SU-DHL-6 (cell line): ENCODE measurements at regions not wholly inside any gene's neighbourhood (a gene's known extent, or its start where the extent isn't known, plus 50 kb on each side); places are given as distances from the start of the nearest gene placed in this dataset.
A peak's percentile ranks its signal among the peaks of the same experiment; 100 is the strongest.

ENCODE experiments used
- H2AFZ ChIP-seq: fragments of 200-600 bp; sonication (generic); 2 replicates; pipeline ENCODE4 v1.6.1; 2014; ENCODE audit warnings: low read depth, mild to moderate bottlenecking, moderate library complexity, mixed read lengths, antibody characterized with exemption, low read length; ENCODE audit not compliant: severe bottlenecking
- H3F3A ChIP-seq: fragments of 200-600 bp; shearing (Covaris generic); 2 replicates; pipeline ENCODE4 v1.6.0; 2016; ENCODE audit warnings: antibody characterized with exemption, mild to moderate bottlenecking; ENCODE audit not compliant: insufficient read depth
- H3K27ac ChIP-seq: fragments of 200-600 bp; sonication (generic); 2 replicates; pipeline ENCODE4 v1.5.1; 2016; ENCODE audit warnings: low read depth, mild to moderate bottlenecking, low read length, moderate library complexity, mixed read lengths
- H3K27me3 ChIP-seq: fragments of 200-600 bp; sonication (generic), shearing (Covaris generic); 2 replicates; pipeline ENCODE4 v1.6.0; 2014; ENCODE audit warnings: mild to moderate bottlenecking, low read length
- H3K36me3 ChIP-seq: fragments of 200-600 bp; sonication (generic); 2 replicates; pipeline ENCODE4 v1.6.1; 2014; ENCODE audit warnings: mild to moderate bottlenecking, low read length, mixed read lengths
- H3K4me2 ChIP-seq: fragments of 300-600, 200-600 bp; shearing (Covaris generic), sonication (generic); 2 replicates; pipeline ENCODE4 v1.6.0; 2014; ENCODE audit warnings: low read length, low read depth, mild to moderate bottlenecking; ENCODE audit not compliant: poor library complexity, severe bottlenecking
- H3K4me3 ChIP-seq: fragments of 200-600 bp; sonication (generic); 2 replicates; pipeline ENCODE4 v1.5.1; 2014; ENCODE audit warnings: antibody characterized with exemption, low read length, mild to moderate bottlenecking, mixed read lengths; ENCODE audit not compliant: insufficient read depth, poor library complexity, severe bottlenecking
- H3K79me2 ChIP-seq: fragments of 200-600 bp; sonication (generic); 2 replicates; pipeline ENCODE4 v1.6.1; 2014; ENCODE audit warnings: mild to moderate bottlenecking, low read length, moderate library complexity; ENCODE audit not compliant: insufficient read depth
- H3K9ac ChIP-seq: fragments of 200-600 bp; sonication (generic); 2 replicates; pipeline ENCODE4 v1.7.0; 2014; ENCODE audit warnings: mild to moderate bottlenecking, low read length
- H3K9me2 ChIP-seq: fragments of 200-600 bp; sonication (generic); replicated peaks from 2 replicates; pipeline ENCODE4 v1.6.1; 2014; ENCODE audit warnings: low read length; ENCODE audit not compliant: insufficient read depth
- H3K9me3 ChIP-seq: fragments of 200-600 bp; sonication (generic); 2 replicates; pipeline ENCODE4 v1.6.1; 2014; ENCODE audit warnings: low read length, mixed read lengths; ENCODE audit not compliant: insufficient read depth
- H4K20me1 ChIP-seq: fragments of 200-600 bp; sonication (generic); 2 replicates; pipeline ENCODE4 v1.6.1; 2014; ENCODE audit warnings: low read depth, mild to moderate bottlenecking, antibody characterized with exemption, low read length, moderate library complexity, mixed read lengths
- EZH2phosphoT487 ChIP-seq: fragments of 200-600 bp; sonication (generic), shearing (Covaris generic); conservative IDR thresholded peaks from 2 replicates; pipeline ENCODE4 v1.6.1; 2018; ENCODE audit warnings: mild to moderate bottlenecking, antibody characterized with exemption, low read length, moderate library complexity, mixed read lengths
- TF ChIP-seq, protein P1 (sequence below): fragments of 200-600 bp; sonication (generic); IDR thresholded peaks from one replicate; pipeline ENCODE4 v1.5.1; 2017; ENCODE audit warnings: antibody characterized with exemption, mild to moderate bottlenecking, low read length, moderate library complexity; ENCODE audit not compliant: insufficient read depth, poor library complexity, severe bottlenecking

DNA sequence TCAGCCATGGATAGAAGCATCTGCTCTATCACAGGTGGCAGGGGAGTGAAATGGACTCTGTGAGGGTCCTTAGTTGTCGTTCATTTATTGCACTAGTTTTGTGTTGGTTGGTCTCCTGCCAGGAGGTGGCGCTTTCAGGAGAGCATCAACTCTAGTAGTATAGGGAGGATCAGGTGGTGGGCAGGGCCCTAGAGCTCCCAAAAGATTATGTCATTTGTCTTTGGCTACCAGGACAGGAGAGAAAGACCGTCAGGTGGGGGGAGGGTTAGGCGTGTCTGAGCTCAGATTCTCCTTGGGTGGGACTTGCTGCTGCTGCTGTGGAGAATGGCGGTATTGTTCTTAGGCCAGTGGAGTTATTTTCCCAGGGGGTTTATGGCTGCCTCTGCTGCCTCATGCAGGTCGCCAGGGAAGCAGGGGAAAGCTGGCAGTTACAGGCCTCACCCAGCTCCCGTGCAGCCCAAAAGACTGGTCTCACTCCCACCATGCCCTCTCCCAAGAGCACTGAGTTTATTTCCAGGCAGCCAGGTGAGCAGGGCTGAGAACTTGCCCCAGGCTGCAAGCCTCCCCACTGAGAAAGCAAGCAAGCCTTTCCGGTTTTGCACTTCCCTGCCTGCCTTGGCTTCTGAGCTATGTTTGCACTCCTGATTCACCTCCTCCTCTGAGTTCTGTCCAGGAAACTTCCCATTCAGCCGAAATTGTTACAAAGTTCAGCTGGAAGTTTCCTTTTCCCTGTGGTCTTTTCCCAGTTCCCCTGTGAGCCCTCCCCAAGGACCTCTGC lies 317.3 kb downstream of the TAF11L14 start:
- no peaks in the 10 kb centered on the region for H3K36me3 ChIP-seq
- no peaks in the 10 kb centered on the region for H3K9me2 ChIP-seq
- TF ChIP-seq EZH2phosphoT487, result no peak
- TF ChIP-seq, protein P1, sequence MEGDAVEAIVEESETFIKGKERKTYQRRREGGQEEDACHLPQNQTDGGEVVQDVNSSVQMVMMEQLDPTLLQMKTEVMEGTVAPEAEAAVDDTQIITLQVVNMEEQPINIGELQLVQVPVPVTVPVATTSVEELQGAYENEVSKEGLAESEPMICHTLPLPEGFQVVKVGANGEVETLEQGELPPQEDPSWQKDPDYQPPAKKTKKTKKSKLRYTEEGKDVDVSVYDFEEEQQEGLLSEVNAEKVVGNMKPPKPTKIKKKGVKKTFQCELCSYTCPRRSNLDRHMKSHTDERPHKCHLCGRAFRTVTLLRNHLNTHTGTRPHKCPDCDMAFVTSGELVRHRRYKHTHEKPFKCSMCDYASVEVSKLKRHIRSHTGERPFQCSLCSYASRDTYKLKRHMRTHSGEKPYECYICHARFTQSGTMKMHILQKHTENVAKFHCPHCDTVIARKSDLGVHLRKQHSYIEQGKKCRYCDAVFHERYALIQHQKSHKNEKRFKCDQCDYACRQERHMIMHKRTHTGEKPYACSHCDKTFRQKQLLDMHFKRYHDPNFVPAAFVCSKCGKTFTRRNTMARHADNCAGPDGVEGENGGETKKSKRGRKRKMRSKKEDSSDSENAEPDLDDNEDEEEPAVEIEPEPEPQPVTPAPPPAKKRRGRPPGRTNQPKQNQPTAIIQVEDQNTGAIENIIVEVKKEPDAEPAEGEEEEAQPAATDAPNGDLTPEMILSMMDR, result no peak
- no peak overlapping the region for H3K9ac ChIP-seq
- H3K4me2 ChIP-seq, result no peak overlapping the region
- no peak overlapping the region for H2AFZ ChIP-seq
- H3K27me3 ChIP-seq, result no peaks in the 10 kb centered on the region
- H3F3A ChIP-seq, result no peaks in the 10 kb centered on the region
- no peak overlapping the region for H3K4me3 ChIP-seq
- no peak overlapping the region for H3K27ac ChIP-seq
- no peaks in the 10 kb centered on the region for H3K79me2 ChIP-seq
- no peaks in the 10 kb centered on the region for H3K9me3 ChIP-seq
- H4K20me1 ChIP-seq, result no peaks in the 10 kb centered on the region

DNA sequence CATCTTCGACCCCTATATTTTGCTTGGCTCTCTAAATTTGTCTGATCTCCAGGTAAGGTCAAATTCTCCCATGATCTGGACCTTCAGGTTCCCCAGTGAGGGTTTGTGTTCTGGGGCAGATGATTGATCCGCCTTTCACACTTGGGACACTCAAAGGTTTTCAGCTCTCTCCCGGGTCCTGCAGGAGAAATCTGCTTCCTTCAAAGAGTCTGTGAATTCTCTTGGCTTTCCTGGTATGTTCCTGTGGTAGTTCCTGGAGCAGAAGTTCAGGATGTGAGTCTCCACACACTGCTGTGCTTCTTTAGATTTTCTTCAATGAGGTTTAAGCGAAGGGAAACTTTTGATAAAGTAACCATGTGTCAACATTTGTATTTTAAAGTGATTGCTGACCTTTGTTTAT lies 318.0 kb downstream of the TAF11L14 start:
- no peaks in the 10 kb centered on the region for H3K9me2 ChIP-seq
- no peak overlapping the region for H3K27ac ChIP-seq
- TF ChIP-seq, protein P1, result no peak
- no peak for TF ChIP-seq EZH2phosphoT487
- no peak overlapping the region for H3K4me2 ChIP-seq
- no peaks in the 10 kb centered on the region for H3F3A ChIP-seq
- no peaks in the 10 kb centered on the region for H3K9me3 ChIP-seq
- H4K20me1 ChIP-seq, result no peaks in the 10 kb centered on the region
- no peak overlapping the region for H3K4me3 ChIP-seq
- no peaks in the 10 kb centered on the region for H3K36me3 ChIP-seq
- no peaks in the 10 kb centered on the region for H3K79me2 ChIP-seq
- no peak overlapping the region for H3K9ac ChIP-seq
- no peaks in the 10 kb centered on the region for H3K27me3 ChIP-seq
- H2AFZ ChIP-seq, result peak overlapping the region; percentile 21

DNA sequence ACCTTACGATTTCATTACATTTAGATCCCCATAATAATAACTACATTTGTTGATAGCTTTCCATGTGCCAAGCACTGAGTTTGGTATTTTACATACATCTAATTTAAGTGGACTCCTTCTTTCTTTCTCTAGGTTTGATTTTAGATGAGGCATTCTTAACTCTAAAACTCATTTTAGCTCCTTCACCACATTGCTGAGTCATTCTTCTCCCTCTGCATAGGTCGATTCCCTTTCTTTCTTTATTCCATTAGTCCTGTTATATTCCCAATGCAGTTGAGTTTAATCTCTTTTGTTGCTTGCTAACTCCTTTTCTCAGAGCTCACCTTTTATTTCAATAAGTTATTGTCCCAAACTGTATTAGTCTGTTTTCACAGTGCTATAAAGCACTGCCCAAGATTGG lies 329.8 kb downstream of the TAF11L14 start:
- H3K4me3 ChIP-seq, result no peak overlapping the region
- no peaks in the 10 kb centered on the region for H3K27me3 ChIP-seq
- H3K9me3 ChIP-seq, result peaks cover 10% of the 10 kb centered on the region
- no peaks in the 10 kb centered on the region for H3K9me2 ChIP-seq
- H3K36me3 ChIP-seq, result no peaks in the 10 kb centered on the region
- H4K20me1 ChIP-seq, result no peaks in the 10 kb centered on the region
- H3F3A ChIP-seq, result no peaks in the 10 kb centered on the region
- TF ChIP-seq, protein P1, result no peak
- TF ChIP-seq EZH2phosphoT487, result no peak
- no peak overlapping the region for H2AFZ ChIP-seq
- no peak overlapping the region for H3K27ac ChIP-seq
- no peaks in the 10 kb centered on the region for H3K79me2 ChIP-seq
- H3K9ac ChIP-seq, result no peak overlapping the region
- no peak overlapping the region for H3K4me2 ChIP-seq
